HepG2 (cell line): ENCODE measurements at regions not wholly inside any gene's neighbourhood (a gene's known extent, or its start where the extent isn't known, plus 50 kb on each side); places are given as distances from the start of the nearest gene placed in this dataset.

ENCODE experiments used
- ATAC-seq: fragments of 200-7000 bp; cut with Tn5 transposase; 3 replicates; pipeline ENCODE4 v1.9.1; 2020; ENCODE audit warnings: mild to moderate bottlenecking, moderate library complexity
- BruUV-seq: library from RNA; stranded (reverse); fragments of 400-500 nt; replicated peaks from 2 replicates; lab custom pipeline; 2021; lab: Mats Ljungman, UMichigan
- CTCF ChIA-PET: fragments of 300-600 bp; formaldehyde crosslinking; extraction: SDS; loops from one replicate; lab custom pipeline; 2021; ENCODE audit warnings: low total read pairs, inconsistent platforms, low intra/inter-chr PET ratio; lab: Yijun Ruan, JAX
- POLR2A ChIA-PET: fragments of 350-600 bp; sonication (Branson Sonifier 250); formaldehyde crosslinking; loops from one replicate; lab custom pipeline; 2020; ENCODE audit warnings: antibody characterized with exemption, inconsistent platforms; lab: Yijun Ruan, JAX
- DNase-seq: peaks from one replicate; pipeline ENCODE4 v3.0.0-alpha.2; 2015; ENCODE audit warnings: low spot score
- FAIRE-seq: peaks from 3 replicates; lab custom pipeline; 2011; peaks lifted over from hg19 to GRCh38; lab: Jason Lieb, UNC
- H2AFZ ChIP-seq: one replicate; pipeline ENCODE4 v1.6.1; 2011; ENCODE audit warnings: low read length, inconsistent platforms
- H3K27ac ChIP-seq: fragments of 300-600 bp; 3 replicates; pipeline ENCODE4 v1.8.0; 2011; ENCODE audit warnings: mixed run types, mild to moderate bottlenecking, mixed read lengths, low read length, inconsistent platforms; ENCODE audit not compliant: insufficient read depth; ENCODE audit errors: extremely low read length
- H3K27me3 ChIP-seq, 2 experiments: fragments of 200-600 bp in 1 of 2; 2 replicates in 1 of 2; 3 replicates in 1 of 2; pipeline versions ENCODE4 v1.6.0 to v1.8.0; 2011; ENCODE audit warnings: low read length in 2 of 2, mild to moderate bottlenecking in 2 of 2, moderate library complexity in 2 of 2, inconsistent platforms in 1 of 2; ENCODE audit not compliant: insufficient read depth in 2 of 2, control insufficient read depth in 1 of 2
- H3K36me3 ChIP-seq, 2 experiments: fragments of 200-600 bp in 1 of 2; replicated peaks in 1 of 2; 2 replicates in 1 of 2; 3 replicates in 1 of 2; pipeline versions ENCODE4 v1.5.1 to v1.8.0; 2011; ENCODE audit warnings: low read length in 2 of 2, inconsistent platforms in 1 of 2; ENCODE audit not compliant: insufficient read depth in 2 of 2, control insufficient read depth in 1 of 2
- H3K4me1 ChIP-seq: 2 replicates; pipeline ENCODE4 v1.5.1; 2012; ENCODE audit warnings: low read length, inconsistent platforms; ENCODE audit not compliant: insufficient read depth
- H3K4me2 ChIP-seq: 2 replicates; pipeline ENCODE4 v1.6.0; 2011; ENCODE audit warnings: low read depth, low read length, inconsistent platforms
- H3K4me3 ChIP-seq, 3 experiments: fragments of 200-600 bp in 1 of 3; sonication (generic), shearing (Covaris generic) in 1 of 3; replicated peaks in 1 of 3; 2 replicates each; pipeline ENCODE4 v1.5.1; 2011 to 2016; ENCODE audit warnings: low read length in 3 of 3, inconsistent platforms in 2 of 3, low read depth in 2 of 3, mild to moderate bottlenecking in 2 of 3, control low read depth in 1 of 3, mixed read lengths in 1 of 3; ENCODE audit not compliant: insufficient read depth in 1 of 3
- H3K79me2 ChIP-seq: one replicate; pipeline ENCODE4 v1.6.1; 2011; ENCODE audit warnings: low read length, inconsistent platforms; ENCODE audit not compliant: insufficient read depth
- H3K9ac ChIP-seq: 2 replicates; pipeline ENCODE4 v1.6.0; 2011; ENCODE audit warnings: mild to moderate bottlenecking, low read depth, low read length, inconsistent platforms; ENCODE audit not compliant: insufficient read depth
- H3K9me3 ChIP-seq: 2 replicates; pipeline ENCODE4 v1.5.1; 2012; ENCODE audit warnings: mild to moderate bottlenecking, low read length
- H4K20me1 ChIP-seq: 2 replicates; pipeline ENCODE4 v1.6.0; 2011; ENCODE audit warnings: inconsistent platforms, mild to moderate bottlenecking, low read length, moderate library complexity; ENCODE audit not compliant: insufficient read depth
- ARNTL ChIP-seq: sonication (generic); formaldehyde crosslinking; IDR thresholded peaks from 2 replicates; pipeline ENCODE4 v1.4.0; 2020; ENCODE audit warnings: mild to moderate bottlenecking, missing genetic modification reagents
- BCL6 ChIP-seq: IDR thresholded peaks from 2 replicates; pipeline ENCODE4 v1.6.1; 2016; ENCODE audit warnings: missing genetic modification reagents, missing compliant biosample characterization
- GABPB1 ChIP-seq: IDR thresholded peaks from 2 replicates; pipeline ENCODE4 v1.6.1; 2016; ENCODE audit warnings: mild to moderate bottlenecking, missing genetic modification reagents, moderate library complexity, missing compliant biosample characterization
- KAT2B ChIP-seq: fragments of 150-350 bp; IDR thresholded peaks from 2 replicates; pipeline ENCODE4 v1.6.1; 2014; ENCODE audit warnings: low read depth, low read length, borderline replicate concordance
- NFE2L2 ChIP-seq: fragments of 150-350 bp; IDR thresholded peaks from 2 replicates; pipeline ENCODE4 v1.6.1; 2014; ENCODE audit warnings: low read length
- RAD21 ChIP-seq: fragments of 450-650 bp; formaldehyde crosslinking; IDR thresholded peaks from 2 replicates; pipeline ENCODE4 v1.5.0; 2020; ENCODE audit warnings: mild to moderate bottlenecking
- REPIN1 ChIP-seq: sonication (generic); formaldehyde crosslinking; IDR thresholded peaks from 2 replicates; pipeline ENCODE4 v1.8.0; 2022; ENCODE audit warnings: missing genetic modification reagents, low read depth, mild to moderate bottlenecking, borderline replicate concordance
- ZNF501 ChIP-seq: sonication (generic); formaldehyde crosslinking; IDR thresholded peaks from 2 replicates; pipeline ENCODE4 v1.5.1; 2020; ENCODE audit warnings: mild to moderate bottlenecking, moderate library complexity, missing genetic modification reagents
- ZNF768 ChIP-seq: sonication (generic); formaldehyde crosslinking; IDR thresholded peaks from 2 replicates; pipeline ENCODE4 v1.4.0; 2020; ENCODE audit warnings: missing genetic modification reagents
- ZNF776 ChIP-seq: sonication (generic); formaldehyde crosslinking; IDR thresholded peaks from 2 replicates; pipeline ENCODE4 v1.4.0; 2020; ENCODE audit warnings: mild to moderate bottlenecking, missing genetic modification reagents
- WGBS: methylation state at CpG from one replicate; pipeline ENCODE4 v1.1.6; 2017; ENCODE audit warnings: low lambda C conversion rate; 5-methylcytosine and 5-hydroxymethylcytosine counted together
- in situ Hi-C: cut with HindIII; loops from 2 replicates; pipeline ENCODE4 v1.10.0; 2017; ENCODE audit warnings: low pct_unique_long_range_greater_than_20kb; ENCODE audit not compliant: extremely low pct_ligation_motif_present
- intact Hi-C: fragments of 100-400 bp; cut with micrococcal nuclease; formaldehyde crosslinking; loops from one replicate; pipeline ENCODE4 v1.10.0; 2022; ENCODE audit not compliant: unreplicated experiment

DNA sequence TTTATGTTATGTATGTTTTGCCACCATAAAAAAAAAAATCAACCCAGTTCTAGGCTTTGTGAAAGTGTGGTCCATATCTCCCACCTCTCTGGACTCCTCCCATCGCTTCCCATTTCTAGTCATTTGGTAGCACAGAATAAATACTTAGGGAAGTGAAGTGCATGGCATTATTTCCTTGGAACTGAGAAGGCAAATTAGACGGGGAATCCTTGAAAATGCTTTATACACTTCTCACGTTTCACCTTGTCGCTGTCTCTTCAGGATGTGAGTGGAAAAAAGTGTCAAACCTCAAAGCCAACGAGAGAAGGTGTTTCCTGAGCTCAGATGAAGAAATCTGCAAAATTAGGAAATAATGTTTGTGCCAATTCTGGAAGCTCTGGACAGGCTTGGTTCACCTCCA lies 209.9 kb downstream of the ATG4C start:
- Histone ChIP-seq H3K27ac (no peak overlapping the region), H2AFZ (no peak overlapping the region), H3K9me3 (no peaks in the 10 kb centered on the region), H3K4me1 (no peaks in the 10 kb centered on the region), H3K36me3 (no peaks in the 10 kb centered on the region), H3K9ac (no peak overlapping the region), H3K79me2 (no peaks in the 10 kb centered on the region), H4K20me1 (no peaks in the 10 kb centered on the region), H3K4me3 (no peak overlapping the region), H3K27me3 (peaks cover 0 to 8% of the 10 kb centered on the region in 2 experiments; a peak in 2 of 5 replicates), H3K4me2 (no peak overlapping the region)
- intact Hi-C loops (no loop called here), in situ Hi-C loops (no loop called here)
- FAIRE-seq (no peak), DNase-seq (no peak), ATAC-seq (no peak)
- 28% methylated on average over 5 of the region's 5 CpGs for WGBS
- BruUV-seq, result no TSS peak
- CTCF ChIA-PET, result no interaction called here
- no peak for TF ChIP-seq REPIN1 (CRISPR knock-in tag)
- TF ChIP-seq RAD21 (CRISPR knock-in tag), result no peak
- TF ChIP-seq KAT2B, result no peak
- no peak for TF ChIP-seq ARNTL
- no peak for TF ChIP-seq GABPB1 (CRISPR knock-in tag)
- TF ChIP-seq NFE2L2, result no peak
- TF ChIP-seq ZNF776 (CRISPR knock-in tag), result no peak
- no peak for TF ChIP-seq BCL6 (CRISPR knock-in tag)
- POLR2A ChIA-PET, result no interaction called here

DNA sequence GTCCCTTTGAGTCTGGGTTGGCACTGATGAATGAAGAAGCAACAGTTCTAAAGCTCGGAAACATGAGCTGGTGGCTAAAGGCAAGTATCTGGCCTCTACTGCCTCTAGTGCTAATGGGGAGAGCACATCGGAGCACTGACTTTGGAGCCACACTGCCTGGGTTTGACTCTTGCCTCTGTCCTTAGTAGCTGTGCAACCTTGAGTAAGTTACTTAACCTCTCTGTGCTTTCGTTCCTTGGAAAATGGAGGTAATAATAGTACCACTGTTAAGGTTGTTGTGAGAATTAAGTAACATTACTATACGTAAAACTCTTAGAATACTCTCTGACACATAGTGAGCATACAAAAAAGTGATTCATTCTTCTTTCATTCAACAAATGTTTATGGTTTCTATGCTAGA lies 211.2 kb downstream of the ATG4C start:
- H3K9me3 ChIP-seq, result no peaks in the 10 kb centered on the region
- no peak for DNase-seq
- H3K4me3 ChIP-seq, result no peak overlapping the region
- H3K36me3 ChIP-seq, result no peaks in the 10 kb centered on the region
- no peak overlapping the region for H2AFZ ChIP-seq
- intact Hi-C loops, result no loop called here
- FAIRE-seq, result no peak
- no TSS peak for BruUV-seq
- no peaks in the 10 kb centered on the region for H3K4me1 ChIP-seq
- WGBS, result 37% methylated on average over 4 of the region's 4 CpGs
- H3K9ac ChIP-seq, result no peak overlapping the region
- no peak for ATAC-seq
- peaks cover 0 to 10% of the 10 kb centered on the region in 2 experiments; a peak in 3 of 5 replicates for H3K27me3 ChIP-seq
- in situ Hi-C loops, result no loop called here
- H3K27ac ChIP-seq, result no peak overlapping the region
- CTCF ChIA-PET, result no interaction called here
- no peaks in the 10 kb centered on the region for H4K20me1 ChIP-seq
- no peak overlapping the region for H3K4me2 ChIP-seq
- POLR2A ChIA-PET, result no interaction called here
- TF ChIP-seq ZNF501 (no peak), ZNF768 (CRISPR knock-in tag) (peak; percentile 50; the same call in 1 of the 2 replicates)
- no peaks in the 10 kb centered on the region for H3K79me2 ChIP-seq
